GM23248 (cell line): ENCODE measurements at regions not wholly inside any gene's neighbourhood (a gene's known extent, or its start where the extent isn't known, plus 50 kb on each side); places are given as distances from the start of the nearest gene placed in this dataset.
"Not testable (repeated sequence)": the region's sequence is repeated elsewhere in the genome, so short reads cannot be mapped to it uniquely, and the experiment has no call there.

Experiments
- EZH2 ChIP-seq: fragments of 200-600 bp; sonication (generic); IDR thresholded peaks from 2 replicates; pipeline ENCODE4 v1.6.1; 2018; ENCODE audit warnings: antibody characterized with exemption, mild to moderate bottlenecking; ENCODE audit not compliant: insufficient read depth, poor library complexity, severe bottlenecking
- EZH2phosphoT487 ChIP-seq: fragments of 200-600 bp; sonication (generic); IDR thresholded peaks from 2 replicates; pipeline ENCODE4 v1.6.1; 2018; ENCODE audit warnings: antibody characterized with exemption, moderate library complexity, mild to moderate bottlenecking, low read depth; ENCODE audit not compliant: insufficient read depth

- not testable (repeated sequence) for TF ChIP-seq EZH2, EZH2phosphoT487
Observed at GRCh38 chr7:35910621-35911020, 109.8 kb downstream of the SEPTIN7 start.
